Peyer's patch (tissue), 4 donors: ENCODE measurements at regions not wholly inside any gene's neighbourhood (a gene's known extent, or its start where the extent isn't known, plus 50 kb on each side); places are given as distances from the start of the nearest gene placed in this dataset.

Experiments
- POLR2A ChIP-seq, 2 donors: fragments of 450-650 bp; IDR thresholded peaks; one replicate each; pipeline ENCODE4 v1.5.1; 2017; ENCODE audit warnings: antibody characterized with exemption in 2 of 2, mild to moderate bottlenecking in 2 of 2, moderate library complexity in 2 of 2
- TF ChIP-seq, protein P1 (sequence below), 6 experiments: fragments of 450-650 bp in 4 of 6; fragments of 200-600 bp in 2 of 6; sonication (generic) in 1 of 6; IDR thresholded peaks; one replicate each; pipeline ENCODE4 v1.5.1; 2017 to 2019; ENCODE audit warnings: antibody characterized with exemption in 6 of 6, mild to moderate bottlenecking in 3 of 6, moderate library complexity in 1 of 6

DNA sequence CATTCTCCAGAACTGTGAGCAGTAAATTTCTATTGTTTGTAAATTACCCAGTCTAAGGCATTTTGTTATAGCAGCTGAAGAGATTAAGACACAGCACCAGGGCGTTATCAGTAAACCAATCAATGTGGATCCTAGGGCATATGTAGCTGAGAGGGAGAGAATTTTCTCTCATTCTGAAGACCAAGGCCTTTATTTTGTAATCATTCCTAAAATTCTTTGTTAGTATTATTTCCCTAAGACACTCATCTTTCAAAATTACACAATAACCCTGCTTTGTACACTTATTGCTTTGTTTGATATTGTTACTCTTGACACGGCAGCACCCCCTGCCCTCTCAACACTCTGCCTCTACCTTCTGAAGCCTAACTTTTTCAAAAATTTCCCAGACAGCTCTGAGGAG, 419.1 kb downstream of the SLC4A3 start:
- TF ChIP-seq POLR2A (IDR thresholded peaks at IDR 0.05): no peak
- TF ChIP-seq, protein P1, sequence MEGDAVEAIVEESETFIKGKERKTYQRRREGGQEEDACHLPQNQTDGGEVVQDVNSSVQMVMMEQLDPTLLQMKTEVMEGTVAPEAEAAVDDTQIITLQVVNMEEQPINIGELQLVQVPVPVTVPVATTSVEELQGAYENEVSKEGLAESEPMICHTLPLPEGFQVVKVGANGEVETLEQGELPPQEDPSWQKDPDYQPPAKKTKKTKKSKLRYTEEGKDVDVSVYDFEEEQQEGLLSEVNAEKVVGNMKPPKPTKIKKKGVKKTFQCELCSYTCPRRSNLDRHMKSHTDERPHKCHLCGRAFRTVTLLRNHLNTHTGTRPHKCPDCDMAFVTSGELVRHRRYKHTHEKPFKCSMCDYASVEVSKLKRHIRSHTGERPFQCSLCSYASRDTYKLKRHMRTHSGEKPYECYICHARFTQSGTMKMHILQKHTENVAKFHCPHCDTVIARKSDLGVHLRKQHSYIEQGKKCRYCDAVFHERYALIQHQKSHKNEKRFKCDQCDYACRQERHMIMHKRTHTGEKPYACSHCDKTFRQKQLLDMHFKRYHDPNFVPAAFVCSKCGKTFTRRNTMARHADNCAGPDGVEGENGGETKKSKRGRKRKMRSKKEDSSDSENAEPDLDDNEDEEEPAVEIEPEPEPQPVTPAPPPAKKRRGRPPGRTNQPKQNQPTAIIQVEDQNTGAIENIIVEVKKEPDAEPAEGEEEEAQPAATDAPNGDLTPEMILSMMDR (IDR thresholded peaks at IDR 0.05): no peak
